DMS79 treated with DMSO at 0.1 percent for 48 hours (cell line): ENCODE measurements at regions not wholly inside any gene's neighbourhood (a gene's known extent, or its start where the extent isn't known, plus 50 kb on each side); places are given as distances from the start of the nearest gene placed in this dataset.
"Not testable (repeated sequence)": the region's sequence is repeated elsewhere in the genome, so short reads cannot be mapped to it uniquely, and the experiment has no call there.

Experiments used
- DNase-seq: peaks from one replicate; lab custom pipeline; 2025; lab: John Stamatoyannopoulos, UW

GRCh38 chr4:38279650-38280322 is 319.6 kb downstream of the PTTG2 start:
- no peak for DNase-seq

- no peak for DNase-seq
Observed at GRCh38 chr4:38280323-38280706, 320.1 kb downstream of the PTTG2 start.

- no peak for DNase-seq
Observed at GRCh38 chr4:38281371-38282071, 321.3 kb downstream of the PTTG2 start.

- DNase-seq = no peak
Observed at GRCh38 chr4:38283724-38284123, 323.5 kb downstream of the PTTG2 start.

GRCh38 chr4:38284294-38285030 is 324.3 kb downstream of the PTTG2 start:
- DNase-seq = no peak

- no peak for DNase-seq
Observed at GRCh38 chr4:38287101-38287851, 327.1 kb downstream of the PTTG2 start.

GRCh38 chr4:38289553-38289952 is 329.4 kb downstream of the PTTG2 start:
- DNase-seq = no peak

- DNase-seq = no peak
Observed at GRCh38 chr4:38290366-38290765, 330.2 kb downstream of the PTTG2 start.

- no peak for DNase-seq
Observed at GRCh38 chr4:38290914-38291313, 330.7 kb downstream of the PTTG2 start.

GRCh38 chr4:38292529-38292928 is 332.3 kb downstream of the PTTG2 start:
- DNase-seq = no peak

GRCh38 chr4:38294238-38294637 is 334.0 kb downstream of the PTTG2 start:
- DNase-seq = no peak

GRCh38 chr4:38297061-38297460 is 336.9 kb downstream of the PTTG2 start:
- no peak for DNase-seq

GRCh38 chr4:38298868-38299713 is 338.9 kb downstream of the PTTG2 start:
- DNase-seq = no peak

GRCh38 chr4:38302910-38303309 is 342.7 kb downstream of the PTTG2 start:
- DNase-seq = no peak

- DNase-seq = not testable (repeated sequence)
Observed at GRCh38 chr4:38304460-38304859, 344.3 kb downstream of the PTTG2 start.

GRCh38 chr4:38306482-38307071 is 346.4 kb downstream of the PTTG2 start:
- DNase-seq = no peak

GRCh38 chr4:38308728-38309311 is 348.6 kb downstream of the PTTG2 start:
- no peak for DNase-seq

- no peak for DNase-seq
Observed at GRCh38 chr4:38309471-38309870, 349.3 kb downstream of the PTTG2 start.

GRCh38 chr4:38310446-38311043 is 350.3 kb downstream of the PTTG2 start:
- DNase-seq = no peak

GRCh38 chr4:38311495-38312126 is 351.4 kb downstream of the PTTG2 start:
- no peak for DNase-seq
